ENCODE measurements at regions not wholly inside any gene's neighbourhood (a gene's known extent, or its start where the extent isn't known, plus 50 kb on each side); places are given as distances from the start of the nearest gene placed in this dataset.

GRCh38 chr10:81814842-81815241 lies 60.2 kb upstream of the NRG3 start:
- H3K9ac ChIP-seq (ENCODE audit: low read depth, low read length), result no peak overlapping the region
- H3K27me3 ChIP-seq (ENCODE audit: insufficient read depth, low read length, poor library complexity), result no peaks in the 10 kb centered on the region
- ATAC-seq (ENCODE audit: insufficient read depth, low read depth), result no peak

GRCh38 chr10:81817596-81818170 lies 57.3 kb upstream of the NRG3 start:
- Histone ChIP-seq H4K20me1 (ENCODE audit: insufficient read depth, low read length) (no peaks in the 10 kb centered on the region), H3K79me2 (ENCODE audit: insufficient read depth, low read length) (no peaks in the 10 kb centered on the region), H3K4me3 (ENCODE audit: low read depth in 1 of 2, low read length in 2 of 2) (no peak overlapping the region), H3K4me2 (ENCODE audit: insufficient read depth, low read length) (no peak overlapping the region), H3K27ac (ENCODE audit: low read length) (no peak overlapping the region), H3K27me3 (ENCODE audit: insufficient read depth, low read length, poor library complexity) (no peaks in the 10 kb centered on the region), H3K9ac (ENCODE audit: low read depth, low read length) (no peak overlapping the region), H2AFZ (ENCODE audit: low read depth, low read length) (no peak overlapping the region), H3K4me1 (ENCODE audit: insufficient read depth, low read length) (no peaks in the 10 kb centered on the region), H3K36me3 (ENCODE audit: insufficient read depth, low read length) (no peaks in the 10 kb centered on the region), H3K9me3 (ENCODE audit: insufficient read depth, low read length, severe bottlenecking) (no peaks in the 10 kb centered on the region)
- ATAC-seq (ENCODE audit: insufficient read depth, low read depth) (no peak), DNase-seq (no peak)
- TF ChIP-seq EZH2 (IDR thresholded peaks at IDR 0.05; ENCODE audit: borderline replicate concordance, low read depth, low read length, severe bottlenecking) (no peak), CTCF (IDR thresholded peaks at IDR 0.05; ENCODE audit: borderline replicate concordance, extremely low read depth, low read length, poor library complexity, severe bottlenecking) (no peak)

More at GRCh38 chr10:81814842-81815241, 60.2 kb upstream of the NRG3 start:
- Histone ChIP-seq H3K9me3 (ENCODE audit: insufficient read depth, low read length, severe bottlenecking) (peaks cover 5% of the 10 kb centered on the region), H3K4me2 (ENCODE audit: insufficient read depth, low read length) (no peak overlapping the region), H3K36me3 (ENCODE audit: insufficient read depth, low read length) (no peaks in the 10 kb centered on the region), H3K4me1 (ENCODE audit: insufficient read depth, low read length) (no peaks in the 10 kb centered on the region), H3K79me2 (ENCODE audit: insufficient read depth, low read length) (no peaks in the 10 kb centered on the region), H2AFZ (ENCODE audit: low read depth, low read length) (no peak overlapping the region), H3K4me3 (ENCODE audit: low read depth in 1 of 2, low read length in 2 of 2) (no peak overlapping the region), H4K20me1 (ENCODE audit: insufficient read depth, low read length) (no peaks in the 10 kb centered on the region), H3K27ac (ENCODE audit: low read length) (no peak overlapping the region)
- TF ChIP-seq CTCF (IDR thresholded peaks at IDR 0.05; ENCODE audit: borderline replicate concordance, extremely low read depth, low read length, poor library complexity, severe bottlenecking) (no peak), EZH2 (IDR thresholded peaks at IDR 0.05; ENCODE audit: borderline replicate concordance, low read depth, low read length, severe bottlenecking) (no peak)
- DNase-seq, result no peak

- no peak for ATAC-seq (ENCODE audit: insufficient read depth, low read depth)
- DNase-seq, result no peak
- no peaks in the 10 kb centered on the region for H3K9me3 ChIP-seq (ENCODE audit: insufficient read depth, low read length, severe bottlenecking)
- no peak overlapping the region for H3K4me3 ChIP-seq (ENCODE audit: low read depth in 1 of 2, low read length in 2 of 2)
- TF ChIP-seq EZH2 (IDR thresholded peaks at IDR 0.05; ENCODE audit: borderline replicate concordance, low read depth, low read length, severe bottlenecking), result no peak
- no peak for TF ChIP-seq CTCF (IDR thresholded peaks at IDR 0.05; ENCODE audit: borderline replicate concordance, extremely low read depth, low read length, poor library complexity, severe bottlenecking)
- no peaks in the 10 kb centered on the region for H3K36me3 ChIP-seq (ENCODE audit: insufficient read depth, low read length)
- H4K20me1 ChIP-seq (ENCODE audit: insufficient read depth, low read length), result no peaks in the 10 kb centered on the region
- H3K27ac ChIP-seq (ENCODE audit: low read length), result no peak overlapping the region
- no peaks in the 10 kb centered on the region for H3K4me1 ChIP-seq (ENCODE audit: insufficient read depth, low read length)
- H3K4me2 ChIP-seq (ENCODE audit: insufficient read depth, low read length), result no peak overlapping the region
- no peaks in the 10 kb centered on the region for H3K27me3 ChIP-seq (ENCODE audit: insufficient read depth, low read length, poor library complexity)
- H3K9ac ChIP-seq (ENCODE audit: low read depth, low read length), result no peak overlapping the region
- no peaks in the 10 kb centered on the region for H3K79me2 ChIP-seq (ENCODE audit: insufficient read depth, low read length)
- H2AFZ ChIP-seq (ENCODE audit: low read depth, low read length), result no peak overlapping the region
These were observed 54.6 kb upstream of the NRG3 start for GRCh38 chr10:81820418-81820817.
